K562 (cell line): ENCODE measurements at regions not wholly inside any gene's neighbourhood (a gene's known extent, or its start where the extent isn't known, plus 50 kb on each side); places are given as distances from the start of the nearest gene placed in this dataset.

ENCODE experiments used
- ATAC-seq: fragments of 200-7000 bp; cut with Tn5 transposase; 3 replicates; pipeline ENCODE4 v1.9.1; 2020; ENCODE audit warnings: moderate library complexity
- BruUV-seq: library from RNA; stranded (reverse); fragments of 400-500 nt; replicated peaks from 2 replicates; lab custom pipeline; 2021; lab: Mats Ljungman, UMichigan
- CTCF ChIA-PET: fragments of 300-600 bp; formaldehyde crosslinking; extraction: SDS; loops from one replicate; lab custom pipeline; 2021; ENCODE audit warnings: low intra/inter-chr PET ratio; lab: Yijun Ruan, JAX
- POLR2A ChIA-PET: fragments of 300-600, 350-650 bp; sonication (Branson Sonifier 250); formaldehyde crosslinking; extraction: SDS; loops from one replicate; lab custom pipeline; 2021; ENCODE audit warnings: antibody characterized with exemption, inconsistent platforms; lab: Yijun Ruan, JAX
- DNase-seq, 4 experiments: peaks; one replicate each; pipeline versions ENCODE4 v3.0.0 to v3.0.0-alpha.2; 2011 to 2018; ENCODE audit warnings: low spot score in 3 of 4, mixed read lengths in 3 of 4; ENCODE audit errors: extremely low read depth in 1 of 4
- FAIRE-seq: peaks from 2 replicates; lab custom pipeline; 2011; peaks lifted over from hg19 to GRCh38; lab: Jason Lieb, UNC
- H2AFZ ChIP-seq: 2 replicates; pipeline ENCODE4 v1.6.0; 2011; ENCODE audit warnings: low read depth, low read length, control low read depth, inconsistent platforms
- H3K27ac ChIP-seq: fragments of 200-600 bp; 3 replicates; pipeline ENCODE4 v1.8.0; 2011; ENCODE audit warnings: low read depth, mild to moderate bottlenecking, control low read depth, inconsistent platforms, low read length, moderate library complexity, mixed read lengths; ENCODE audit errors: extremely low read depth
- H3K27me3 ChIP-seq, 2 experiments: fragments of 300-600 bp in 1 of 2; 2 replicates in 1 of 2; 3 replicates in 1 of 2; pipeline versions ENCODE4 v1.6.0 to v1.8.0; 2011; ENCODE audit warnings: inconsistent platforms in 2 of 2, low read length in 2 of 2, mild to moderate bottlenecking in 1 of 2, mixed read lengths in 1 of 2, moderate library complexity in 1 of 2; ENCODE audit not compliant: control insufficient read depth in 2 of 2, insufficient read depth in 2 of 2
- H3K36me3 ChIP-seq: fragments of 300-600 bp; 3 replicates; pipeline ENCODE4 v1.8.0; 2011; ENCODE audit warnings: mild to moderate bottlenecking, low read length, inconsistent platforms; ENCODE audit not compliant: control insufficient read depth, insufficient read depth
- H3K4me1 ChIP-seq, 2 experiments: fragments of 200-600 bp in 1 of 2; replicated peaks in 1 of 2; 2 replicates in 1 of 2; 3 replicates in 1 of 2; pipeline versions ENCODE4 v1.5.1 to v1.8.0; 2011; ENCODE audit warnings: inconsistent platforms in 2 of 2, low read length in 2 of 2, mild to moderate bottlenecking in 1 of 2, mixed read lengths in 1 of 2, moderate library complexity in 1 of 2; ENCODE audit not compliant: control insufficient read depth in 2 of 2, insufficient read depth in 2 of 2
- H3K4me2 ChIP-seq: 2 replicates; pipeline ENCODE4 v1.6.1; 2011; ENCODE audit warnings: low read length, control low read depth, inconsistent platforms, mixed read lengths; ENCODE audit not compliant: insufficient read depth
- H3K4me3 ChIP-seq: fragments of 200-600 bp; sonication (generic), shearing (Covaris generic); 2 replicates; pipeline ENCODE4 v1.5.1; 2016; ENCODE audit warnings: control low read depth, inconsistent platforms
- H3K79me2 ChIP-seq: fragments of 200-600 bp; 3 replicates; pipeline ENCODE4 v1.8.0; 2011; ENCODE audit warnings: low read length, inconsistent platforms; ENCODE audit not compliant: control insufficient read depth, insufficient read depth
- H3K9ac ChIP-seq, 2 experiments: 2 replicates each; pipeline versions ENCODE4 v1.6.0 to v1.6.1; 2011; ENCODE audit warnings: low read depth in 2 of 2, low read length in 2 of 2, control low read depth in 1 of 2, inconsistent platforms in 1 of 2, mild to moderate bottlenecking in 1 of 2, mixed read lengths in 1 of 2; ENCODE audit not compliant: insufficient read depth in 1 of 2
- H3K9me1 ChIP-seq: one replicate; pipeline ENCODE4 v1.6.0; 2011; ENCODE audit warnings: inconsistent platforms, mild to moderate bottlenecking, low read length, moderate library complexity; ENCODE audit not compliant: control insufficient read depth, insufficient read depth
- H3K9me3 ChIP-seq: replicated peaks from 2 replicates; pipeline ENCODE4 v1.5.1; 2011; ENCODE audit warnings: low read depth, low read length, inconsistent platforms; ENCODE audit not compliant: control insufficient read depth, insufficient read depth
- H4K20me1 ChIP-seq: replicated peaks from 2 replicates; pipeline ENCODE4 v1.6.1; 2011; ENCODE audit warnings: low read length, inconsistent platforms, mixed read lengths; ENCODE audit not compliant: control insufficient read depth, insufficient read depth
- BRD4 ChIP-seq: fragments of 200-600 bp; sonication (generic); IDR thresholded peaks from 2 replicates; pipeline ENCODE4 v1.6.1; 2017; ENCODE audit warnings: inconsistent platforms
- BRF1 ChIP-seq: IDR thresholded peaks from 3 replicates; pipeline ENCODE4 v1.6.1; 2011; ENCODE audit warnings: borderline replicate concordance, mild to moderate bottlenecking; ENCODE audit not compliant: insufficient read length; ENCODE audit errors: extremely low read depth
- KAT2B ChIP-seq: IDR thresholded peaks from one replicate; pipeline ENCODE4 v1.6.1; 2012; ENCODE audit warnings: low read depth, mild to moderate bottlenecking, control low read depth, inconsistent platforms, low read length, moderate library complexity
- NBN ChIP-seq: fragments of 450-650 bp; IDR thresholded peaks from 2 replicates; pipeline ENCODE4 v1.6.1; 2016; ENCODE audit warnings: low read depth, mild to moderate bottlenecking
- NFE2 ChIP-seq: IDR thresholded peaks from 2 replicates; pipeline ENCODE4 v1.6.1; 2014; ENCODE audit warnings: antibody characterized with exemption, low read depth
- SOX6 ChIP-seq: fragments of 450-650 bp; IDR thresholded peaks from 2 replicates; pipeline ENCODE4 v1.6.1; 2014; ENCODE audit warnings: mild to moderate bottlenecking
- ZEB2 ChIP-seq: fragments of 450-650 bp; IDR thresholded peaks from 2 replicates; pipeline ENCODE4 v1.6.1; 2016
- ZNF134 ChIP-seq: fragments of 250-450 bp; sonication (Bioruptor Pico); conservative IDR thresholded peaks from 2 replicates; pipeline ENCODE4 v1.4.0; 2020
- ZNF707 ChIP-seq: fragments of 250-450 bp; sonication (Bioruptor Pico); conservative IDR thresholded peaks from 2 replicates; pipeline ENCODE4 v1.8.0; 2022; ENCODE audit warnings: inconsistent platforms, mild to moderate bottlenecking, moderate library complexity
- ZNF717 ChIP-seq: fragments of 250-450 bp; sonication (Bioruptor Pico); IDR thresholded peaks from 2 replicates; pipeline ENCODE4 v1.5.0; 2021
- whole genome bisulfite sequencing: fragments of 100-300 bp; shearing (Covaris generic); methylation state at CpG from one replicate; pipeline ENCODE4 v1.1.6; 2016; ENCODE audit warnings: low coverage, mixed read lengths; ENCODE audit not compliant: insufficient coverage; ENCODE audit errors: missing lambda C conversion rate; 5-methylcytosine and 5-hydroxymethylcytosine counted together
- in situ Hi-C: fragments of 300-500 bp; cut with MboI; formaldehyde crosslinking; loops from 4 replicates; pipeline ENCODE4 v1.15.0; 2018; ENCODE audit warnings: inconsistent platforms, mixed read lengths
- intact Hi-C: fragments of 100-400 bp; cut with micrococcal nuclease; formaldehyde crosslinking; loops from 2 replicates; pipeline ENCODE4 v1.14.2; 2022
- TF ChIP-seq, protein P1 (sequence below): sonication (generic); formaldehyde crosslinking; IDR thresholded peaks from 2 replicates; pipeline ENCODE4 v1.8.1; 2023; ENCODE audit warnings: mild to moderate bottlenecking, missing genetic modification reagents
- TF ChIP-seq, protein P2 (sequence below): fragments of 450-650 bp; formaldehyde crosslinking; IDR thresholded peaks from 2 replicates; pipeline ENCODE4 v1.4.0; 2022; ENCODE audit warnings: mild to moderate bottlenecking, moderate library complexity
- TF ChIP-seq, protein P3 (sequence below): fragments of 450-650 bp; IDR thresholded peaks from 2 replicates; pipeline ENCODE4 v1.6.1; 2017; ENCODE audit warnings: mild to moderate bottlenecking, moderate library complexity

DNA sequence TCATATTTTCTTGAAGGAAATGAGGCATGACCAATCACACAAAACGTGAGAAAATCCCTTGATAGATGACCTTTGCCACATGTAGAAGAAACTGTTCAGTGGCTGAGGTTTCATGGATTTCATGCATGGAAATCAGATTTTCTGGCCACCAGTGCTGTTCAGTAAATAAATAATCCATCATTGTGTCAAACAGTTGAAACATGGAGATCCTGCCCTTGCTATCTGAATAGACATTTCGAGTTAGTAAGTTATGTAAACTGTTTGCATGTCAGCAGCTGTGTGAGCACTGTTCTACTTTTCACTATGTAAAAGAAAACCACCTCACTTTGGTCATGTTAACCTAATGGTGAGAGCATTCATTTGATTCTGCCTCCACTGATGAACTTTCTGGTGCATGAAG lies 793.9 kb upstream of the EPHA7 start:
- no peaks in the 10 kb centered on the region for H3K9me1 ChIP-seq
- in situ Hi-C loops: no loop called here
- FAIRE-seq: no peak
- H3K9me3 ChIP-seq: no peaks in the 10 kb centered on the region; the same call in 1 of the 2 replicates
- H3K27me3 ChIP-seq: no peaks in the 10 kb centered on the region
- no peaks in the 10 kb centered on the region for H3K79me2 ChIP-seq
- H2AFZ ChIP-seq: no peak overlapping the region
- ATAC-seq: no peak
- DNase-seq: no peak
- no peak for TF ChIP-seq NBN
- TF ChIP-seq NFE2: no peak
- TF ChIP-seq, protein P1, sequence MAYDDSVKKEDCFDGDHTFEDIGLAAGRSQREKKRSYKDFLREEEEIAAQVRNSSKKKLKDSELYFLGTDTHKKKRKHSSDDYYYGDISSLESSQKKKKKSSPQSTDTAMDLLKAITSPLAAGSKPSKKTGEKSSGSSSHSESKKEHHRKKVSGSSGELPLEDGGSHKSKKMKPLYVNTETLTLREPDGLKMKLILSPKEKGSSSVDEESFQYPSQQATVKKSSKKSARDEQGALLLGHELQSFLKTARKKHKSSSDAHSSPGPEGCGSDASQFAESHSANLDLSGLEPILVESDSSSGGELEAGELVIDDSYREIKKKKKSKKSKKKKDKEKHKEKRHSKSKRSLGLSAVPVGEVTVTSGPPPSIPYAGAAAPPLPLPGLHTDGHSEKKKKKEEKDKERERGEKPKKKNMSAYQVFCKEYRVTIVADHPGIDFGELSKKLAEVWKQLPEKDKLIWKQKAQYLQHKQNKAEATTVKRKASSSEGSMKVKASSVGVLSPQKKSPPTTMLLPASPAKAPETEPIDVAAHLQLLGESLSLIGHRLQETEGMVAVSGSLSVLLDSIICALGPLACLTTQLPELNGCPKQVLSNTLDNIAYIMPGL (CRISPR knock-in tag): no peak
- no peak for TF ChIP-seq KAT2B
- no peak for TF ChIP-seq ZEB2
- TF ChIP-seq, protein P2, sequence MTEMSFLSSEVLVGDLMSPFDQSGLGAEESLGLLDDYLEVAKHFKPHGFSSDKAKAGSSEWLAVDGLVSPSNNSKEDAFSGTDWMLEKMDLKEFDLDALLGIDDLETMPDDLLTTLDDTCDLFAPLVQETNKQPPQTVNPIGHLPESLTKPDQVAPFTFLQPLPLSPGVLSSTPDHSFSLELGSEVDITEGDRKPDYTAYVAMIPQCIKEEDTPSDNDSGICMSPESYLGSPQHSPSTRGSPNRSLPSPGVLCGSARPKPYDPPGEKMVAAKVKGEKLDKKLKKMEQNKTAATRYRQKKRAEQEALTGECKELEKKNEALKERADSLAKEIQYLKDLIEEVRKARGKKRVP (CRISPR knock-in tag): no peak
- TF ChIP-seq SOX6: no peak
- no peak for TF ChIP-seq BRF1
- no peak for TF ChIP-seq ZNF707 (CRISPR knock-in tag)
- TF ChIP-seq, protein P3, sequence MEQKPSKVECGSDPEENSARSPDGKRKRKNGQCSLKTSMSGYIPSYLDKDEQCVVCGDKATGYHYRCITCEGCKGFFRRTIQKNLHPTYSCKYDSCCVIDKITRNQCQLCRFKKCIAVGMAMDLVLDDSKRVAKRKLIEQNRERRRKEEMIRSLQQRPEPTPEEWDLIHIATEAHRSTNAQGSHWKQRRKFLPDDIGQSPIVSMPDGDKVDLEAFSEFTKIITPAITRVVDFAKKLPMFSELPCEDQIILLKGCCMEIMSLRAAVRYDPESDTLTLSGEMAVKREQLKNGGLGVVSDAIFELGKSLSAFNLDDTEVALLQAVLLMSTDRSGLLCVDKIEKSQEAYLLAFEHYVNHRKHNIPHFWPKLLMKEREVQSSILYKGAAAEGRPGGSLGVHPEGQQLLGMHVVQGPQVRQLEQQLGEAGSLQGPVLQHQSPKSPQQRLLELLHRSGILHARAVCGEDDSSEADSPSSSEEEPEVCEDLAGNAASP: no peak
- no peak for TF ChIP-seq ZNF134
- TF ChIP-seq ZNF717 (CRISPR knock-in tag): no peak
- TF ChIP-seq BRD4: no peak
- no peak overlapping the region for H3K27ac ChIP-seq
- ChIA-PET CTCF (no interaction called here), POLR2A (no interaction called here)
- BruUV-seq: no TSS peak
- H4K20me1 ChIP-seq: no peaks in the 10 kb centered on the region
- 0% methylated on average over 2 of the region's 2 CpGs for whole genome bisulfite sequencing
- no peaks in the 10 kb centered on the region for H3K4me1 ChIP-seq
- H3K9ac ChIP-seq: no peak overlapping the region
- H3K36me3 ChIP-seq: no peaks in the 10 kb centered on the region
- H3K4me3 ChIP-seq: no peak overlapping the region
- intact Hi-C loops: no loop called here
- H3K4me2 ChIP-seq: no peak overlapping the region
